NT2/D1 (cell line): ENCODE measurements at regions not wholly inside any gene's neighbourhood (a gene's known extent, or its start where the extent isn't known, plus 50 kb on each side); places are given as distances from the start of the nearest gene placed in this dataset.

Experiments used
- DNase-seq: peaks from one replicate; pipeline ENCODE4 v3.0.0-alpha.2; 2011; ENCODE audit warnings: low read depth, low spot score
- H3K27me3 ChIP-seq: 2 replicates; pipeline ENCODE4 v1.6.0; 2011; ENCODE audit warnings: mild to moderate bottlenecking; ENCODE audit not compliant: insufficient read length, insufficient read depth
- H3K36me3 ChIP-seq: 2 replicates; pipeline ENCODE4 v1.6.1; 2011; ENCODE audit warnings: mild to moderate bottlenecking, low read length, mixed read lengths; ENCODE audit not compliant: insufficient read depth, insufficient read length
- H3K4me1 ChIP-seq: 2 replicates; pipeline ENCODE4 v1.5.1; 2011; ENCODE audit not compliant: insufficient read depth, insufficient read length
- H3K4me3 ChIP-seq: 2 replicates; pipeline ENCODE4 v1.5.1; 2011; ENCODE audit warnings: low read depth; ENCODE audit not compliant: insufficient read length
- H3K9ac ChIP-seq: 2 replicates; pipeline ENCODE4 v1.6.0; 2011; ENCODE audit warnings: low read depth; ENCODE audit not compliant: insufficient read length
- H3K9me3 ChIP-seq: 2 replicates; pipeline ENCODE4 v1.5.1; 2011; ENCODE audit warnings: mild to moderate bottlenecking, low read length; ENCODE audit not compliant: insufficient read depth
- SUZ12 ChIP-seq: IDR thresholded peaks from 2 replicates; pipeline ENCODE4 v1.6.1; 2011; ENCODE audit not compliant: insufficient read length, insufficient read depth; ENCODE audit errors: extremely low read depth
- YY1 ChIP-seq: IDR thresholded peaks from 2 replicates; pipeline ENCODE4 v1.6.1; 2011; ENCODE audit not compliant: insufficient read length, insufficient read depth
- ZNF274 ChIP-seq: IDR thresholded peaks from 2 replicates; pipeline ENCODE4 v1.6.1; 2011; ENCODE audit warnings: mild to moderate bottlenecking, low read depth, low read length

GRCh38 chr15:93543093-93543492, 454.1 kb upstream of the RGMA start:
- H3K4me1 ChIP-seq = no peaks in the 10 kb centered on the region
- H3K36me3 ChIP-seq = no peaks in the 10 kb centered on the region
- no peaks in the 10 kb centered on the region for H3K27me3 ChIP-seq
- H3K4me3 ChIP-seq = no peak overlapping the region
- H3K9ac ChIP-seq = no peak overlapping the region
- no peaks in the 10 kb centered on the region for H3K9me3 ChIP-seq
- no peak for TF ChIP-seq YY1
- no peak for TF ChIP-seq ZNF274
- no peak for TF ChIP-seq SUZ12
- DNase-seq = no peak

- no peaks in the 10 kb centered on the region for H3K4me1 ChIP-seq
- TF ChIP-seq ZNF274 (no peak), YY1 (no peak), SUZ12 (no peak)
Measured at GRCh38 chr15:93527374-93528050, 438.5 kb upstream of the RGMA start.

GRCh38 chr15:93524432-93524831, 435.4 kb upstream of the RGMA start:
- Histone ChIP-seq H3K4me3 (no peak overlapping the region), H3K9ac (no peak overlapping the region), H3K9me3 (no peaks in the 10 kb centered on the region), H3K4me1 (peaks cover 3% of the 10 kb centered on the region), H3K27me3 (no peaks in the 10 kb centered on the region), H3K36me3 (no peaks in the 10 kb centered on the region)
- no peak for TF ChIP-seq SUZ12
- TF ChIP-seq ZNF274 = no peak
- no peak for TF ChIP-seq YY1
- DNase-seq = no peak

More at GRCh38 chr15:93527374-93528050, 438.5 kb upstream of the RGMA start:
- Histone ChIP-seq H3K27me3 (no peaks in the 10 kb centered on the region), H3K9me3 (no peaks in the 10 kb centered on the region), H3K9ac (no peak overlapping the region), H3K36me3 (no peaks in the 10 kb centered on the region), H3K4me3 (no peak overlapping the region)
- no peak for DNase-seq

GRCh38 chr15:93523481-93523880, 434.5 kb upstream of the RGMA start:
- H3K4me3 ChIP-seq = no peak overlapping the region
- no peaks in the 10 kb centered on the region for H3K27me3 ChIP-seq
- no peak overlapping the region for H3K9ac ChIP-seq
- TF ChIP-seq YY1 (no peak), ZNF274 (no peak), SUZ12 (no peak)
- H3K9me3 ChIP-seq = no peaks in the 10 kb centered on the region
- DNase-seq = no peak
- H3K4me1 ChIP-seq = peaks cover 3% of the 10 kb centered on the region
- H3K36me3 ChIP-seq = no peaks in the 10 kb centered on the region

- DNase-seq = no peak
- no peaks in the 10 kb centered on the region for H3K27me3 ChIP-seq
- no peaks in the 10 kb centered on the region for H3K9me3 ChIP-seq
- TF ChIP-seq YY1 (no peak), ZNF274 (no peak), SUZ12 (no peak)
- H3K4me1 ChIP-seq = peaks cover 3% of the 10 kb centered on the region
- no peaks in the 10 kb centered on the region for H3K36me3 ChIP-seq
- H3K9ac ChIP-seq = no peak overlapping the region
- no peak overlapping the region for H3K4me3 ChIP-seq
Measured at GRCh38 chr15:93520206-93520605, 431.2 kb upstream of the RGMA start.

- no peak for DNase-seq
- Histone ChIP-seq H3K36me3 (no peaks in the 10 kb centered on the region), H3K27me3 (no peaks in the 10 kb centered on the region), H3K9ac (no peak overlapping the region), H3K4me3 (no peak overlapping the region), H3K4me1 (peaks cover 3% of the 10 kb centered on the region), H3K9me3 (no peaks in the 10 kb centered on the region)
- no peak for TF ChIP-seq SUZ12
- no peak for TF ChIP-seq YY1
- TF ChIP-seq ZNF274 = no peak
Measured at GRCh38 chr15:93519599-93519998, 430.6 kb upstream of the RGMA start.

- no peaks in the 10 kb centered on the region for H3K36me3 ChIP-seq
- no peak overlapping the region for H3K9ac ChIP-seq
- DNase-seq = no peak
- no peak overlapping the region for H3K4me3 ChIP-seq
- no peaks in the 10 kb centered on the region for H3K27me3 ChIP-seq
- peaks cover 3% of the 10 kb centered on the region for H3K4me1 ChIP-seq
- TF ChIP-seq SUZ12 = no peak
- no peak for TF ChIP-seq YY1
- no peak for TF ChIP-seq ZNF274
- H3K9me3 ChIP-seq = no peaks in the 10 kb centered on the region; the same call in 1 of the 2 replicates
Measured at GRCh38 chr15:93517176-93517575, 428.2 kb upstream of the RGMA start.
